Esophagus muscularis mucosa (tissue), 4 donors: ENCODE measurements at regions not wholly inside any gene's neighbourhood (a gene's known extent, or its start where the extent isn't known, plus 50 kb on each side); places are given as distances from the start of the nearest gene placed in this dataset.

Experiments used
- EP300 ChIP-seq: sonication (generic); formaldehyde crosslinking; IDR thresholded peaks from one replicate; pipeline ENCODE4 v1.6.1; 2017; ENCODE audit warnings: antibody characterized with exemption
- POLR2AphosphoS5 ChIP-seq, 2 donors: sonication (generic); formaldehyde crosslinking; IDR thresholded peaks; one replicate each; pipeline ENCODE4 v1.6.1; 2017; ENCODE audit warnings: antibody characterized with exemption in 2 of 2
- TF ChIP-seq, protein P1 (sequence below), 3 experiments: fragments of 200-600 bp in 2 of 3; fragments of 450-650 bp in 1 of 3; sonication (generic) in 2 of 3; IDR thresholded peaks; one replicate each; pipeline ENCODE4 v1.5.1; 2017 to 2019; ENCODE audit warnings: antibody characterized with exemption in 3 of 3, mild to moderate bottlenecking in 2 of 3, moderate library complexity in 1 of 3

GRCh38 chr20:1707588-1708449 is 50.2 kb upstream of the SIRPG start:
- no peak for TF ChIP-seq POLR2AphosphoS5 (IDR thresholded peaks at IDR 0.05)
- TF ChIP-seq, protein P1, sequence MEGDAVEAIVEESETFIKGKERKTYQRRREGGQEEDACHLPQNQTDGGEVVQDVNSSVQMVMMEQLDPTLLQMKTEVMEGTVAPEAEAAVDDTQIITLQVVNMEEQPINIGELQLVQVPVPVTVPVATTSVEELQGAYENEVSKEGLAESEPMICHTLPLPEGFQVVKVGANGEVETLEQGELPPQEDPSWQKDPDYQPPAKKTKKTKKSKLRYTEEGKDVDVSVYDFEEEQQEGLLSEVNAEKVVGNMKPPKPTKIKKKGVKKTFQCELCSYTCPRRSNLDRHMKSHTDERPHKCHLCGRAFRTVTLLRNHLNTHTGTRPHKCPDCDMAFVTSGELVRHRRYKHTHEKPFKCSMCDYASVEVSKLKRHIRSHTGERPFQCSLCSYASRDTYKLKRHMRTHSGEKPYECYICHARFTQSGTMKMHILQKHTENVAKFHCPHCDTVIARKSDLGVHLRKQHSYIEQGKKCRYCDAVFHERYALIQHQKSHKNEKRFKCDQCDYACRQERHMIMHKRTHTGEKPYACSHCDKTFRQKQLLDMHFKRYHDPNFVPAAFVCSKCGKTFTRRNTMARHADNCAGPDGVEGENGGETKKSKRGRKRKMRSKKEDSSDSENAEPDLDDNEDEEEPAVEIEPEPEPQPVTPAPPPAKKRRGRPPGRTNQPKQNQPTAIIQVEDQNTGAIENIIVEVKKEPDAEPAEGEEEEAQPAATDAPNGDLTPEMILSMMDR (IDR thresholded peaks at IDR 0.05), result no peak
- TF ChIP-seq EP300, result no peak
